ENCODE measurements at regions not wholly inside any gene's neighbourhood (a gene's known extent, or its start where the extent isn't known, plus 50 kb on each side); places are given as distances from the start of the nearest gene placed in this dataset.

GRCh38 chr10:131652438-131653139 lies 248.2 kb upstream of the PPP2R2D start:
- TF ChIP-seq CTCF (IDR thresholded peaks at IDR 0.05; ENCODE audit: low read length), result no peak
- no peak for TF ChIP-seq EZH2 (optimal IDR thresholded peaks at IDR 0.05; ENCODE audit: low read depth, low read length)

All from MM.1S (cell line).